ENCODE measurements at regions not wholly inside any gene's neighbourhood (a gene's known extent, or its start where the extent isn't known, plus 50 kb on each side); places are given as distances from the start of the nearest gene placed in this dataset.
"Not testable (repeated sequence)": the region's sequence is repeated elsewhere in the genome, so short reads cannot be mapped to it uniquely, and the experiment has no call there.

DNA sequence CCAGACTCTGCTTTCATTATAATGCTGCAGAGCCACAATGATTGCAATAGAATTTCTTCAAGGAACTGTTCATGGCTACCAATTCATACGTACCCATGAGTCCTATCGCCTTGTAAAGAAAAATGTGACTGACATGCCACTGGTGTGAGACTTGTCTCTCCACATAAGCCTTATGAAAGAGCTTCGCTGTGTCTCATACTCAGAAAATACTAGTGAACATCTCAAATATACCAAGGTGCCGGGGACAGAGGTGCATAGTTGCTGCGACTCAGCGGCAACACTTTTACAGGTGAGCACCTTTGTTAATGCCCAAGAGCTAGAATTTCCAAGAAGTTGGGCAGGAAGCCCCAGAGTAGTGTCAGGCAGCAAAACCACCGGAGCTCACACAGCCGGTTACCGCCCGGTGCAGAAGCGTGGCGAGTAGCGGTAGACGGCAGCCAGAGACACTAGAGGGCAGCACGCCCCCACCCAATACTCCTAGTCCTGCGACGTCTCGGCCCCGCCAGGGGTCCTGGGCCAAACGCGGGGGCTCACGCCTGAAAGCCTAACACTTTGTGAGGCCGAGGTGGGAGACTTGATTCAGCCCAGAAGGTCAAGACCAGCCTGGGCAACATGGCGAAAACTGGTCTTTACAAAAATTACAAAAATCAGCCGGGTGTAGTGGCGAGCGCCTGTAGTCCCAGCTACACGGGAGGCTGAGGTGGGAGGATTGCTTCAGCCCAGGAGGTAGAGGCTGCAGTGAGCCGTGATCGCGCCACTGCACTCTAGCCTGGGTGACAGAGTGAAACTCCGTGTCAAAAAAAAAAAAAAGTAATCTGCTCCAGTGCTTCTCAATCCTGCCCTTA is 50.5 kb upstream of the CCL21 start:
- peak; percentile 62 to 74 for TF ChIP-seq RAD21 (IDR thresholded peaks at IDR 0.05)
- TF ChIP-seq, protein P1, sequence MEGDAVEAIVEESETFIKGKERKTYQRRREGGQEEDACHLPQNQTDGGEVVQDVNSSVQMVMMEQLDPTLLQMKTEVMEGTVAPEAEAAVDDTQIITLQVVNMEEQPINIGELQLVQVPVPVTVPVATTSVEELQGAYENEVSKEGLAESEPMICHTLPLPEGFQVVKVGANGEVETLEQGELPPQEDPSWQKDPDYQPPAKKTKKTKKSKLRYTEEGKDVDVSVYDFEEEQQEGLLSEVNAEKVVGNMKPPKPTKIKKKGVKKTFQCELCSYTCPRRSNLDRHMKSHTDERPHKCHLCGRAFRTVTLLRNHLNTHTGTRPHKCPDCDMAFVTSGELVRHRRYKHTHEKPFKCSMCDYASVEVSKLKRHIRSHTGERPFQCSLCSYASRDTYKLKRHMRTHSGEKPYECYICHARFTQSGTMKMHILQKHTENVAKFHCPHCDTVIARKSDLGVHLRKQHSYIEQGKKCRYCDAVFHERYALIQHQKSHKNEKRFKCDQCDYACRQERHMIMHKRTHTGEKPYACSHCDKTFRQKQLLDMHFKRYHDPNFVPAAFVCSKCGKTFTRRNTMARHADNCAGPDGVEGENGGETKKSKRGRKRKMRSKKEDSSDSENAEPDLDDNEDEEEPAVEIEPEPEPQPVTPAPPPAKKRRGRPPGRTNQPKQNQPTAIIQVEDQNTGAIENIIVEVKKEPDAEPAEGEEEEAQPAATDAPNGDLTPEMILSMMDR (IDR thresholded peaks at IDR 0.05; ENCODE audit: low read depth, low read length, missing input control) = peak; percentile 33
- H3K27ac ChIP-seq (ENCODE audit: low read depth in 1 of 2, low read length in 2 of 2); H3K4me3 ChIP-seq (ENCODE audit: low read depth in 1 of 3, low read length in 3 of 3); H3K9ac ChIP-seq (ENCODE audit: low read depth in 1 of 2, low read length in 2 of 2); H3K4me1 ChIP-seq (ENCODE audit: control insufficient read depth in 4 of 4, insufficient read depth in 4 of 4, low read length in 3 of 4); H3K27me3 ChIP-seq (ENCODE audit: control insufficient read depth in 4 of 4, insufficient read depth in 4 of 4, low read length in 3 of 4); H3K36me3 ChIP-seq (ENCODE audit: control insufficient read depth in 4 of 4, insufficient read depth in 3 of 4, low read depth in 1 of 4, low read length in 3 of 4); H3K9me3 ChIP-seq (ENCODE audit: control insufficient read depth in 4 of 4, low read length in 3 of 4): not testable (repeated sequence)
- DNase-seq (ENCODE audit: low spot score) = peak; percentile 51
- 36% methylated on average over 32 of the region's 32 CpGs for WGBS

All from liver (tissue), 8 donors.